ENCODE measurements at regions not wholly inside any gene's neighbourhood (a gene's known extent, or its start where the extent isn't known, plus 50 kb on each side); places are given as distances from the start of the nearest gene placed in this dataset.

GRCh38 chr13:66040506-66040905 is 1189.6 kb downstream of the PCDH9 start:
- POLR2A ChIA-PET = no interaction called here
- CTCF ChIA-PET = no interaction called here
- TF ChIP-seq CTCF (IDR thresholded peaks at IDR 0.05; ENCODE audit: insufficient read depth, low read length, missing control alignments) = no peak
- H3K4me3 ChIP-seq (ENCODE audit: low read depth, low read length) = no peak overlapping the region
- no peak for DNase-seq (ENCODE audit: low read depth, low spot score)

- TF ChIP-seq CTCF (IDR thresholded peaks at IDR 0.05; ENCODE audit: insufficient read depth, low read length, missing control alignments) = no peak
- ChIA-PET CTCF (no interaction called here), POLR2A (no interaction called here)
- no peak overlapping the region for H3K4me3 ChIP-seq (ENCODE audit: low read depth, low read length)
- no peak for DNase-seq (ENCODE audit: low read depth, low spot score)
Observed at GRCh38 chr13:66037096-66037495, 1193.0 kb downstream of the PCDH9 start.

- ChIA-PET CTCF (no interaction called here), POLR2A (no interaction called here)
- TF ChIP-seq CTCF (IDR thresholded peaks at IDR 0.05; ENCODE audit: insufficient read depth, low read length, missing control alignments) = no peak
- H3K4me3 ChIP-seq (ENCODE audit: low read depth, low read length) = no peak overlapping the region
- DNase-seq (ENCODE audit: low read depth, low spot score) = no peak
Observed at GRCh38 chr13:66036636-66037035, 1193.5 kb downstream of the PCDH9 start.

- POLR2A ChIA-PET = no interaction called here
- CTCF ChIA-PET = no interaction called here
- H3K4me3 ChIP-seq (ENCODE audit: low read depth, low read length) = no peak overlapping the region
- DNase-seq (ENCODE audit: low read depth, low spot score) = no peak
- TF ChIP-seq CTCF (IDR thresholded peaks at IDR 0.05; ENCODE audit: insufficient read depth, low read length, missing control alignments) = no peak
Observed at GRCh38 chr13:66036024-66036614, 1194.0 kb downstream of the PCDH9 start.

GRCh38 chr13:66033924-66034323 is 1196.2 kb downstream of the PCDH9 start:
- no peak for DNase-seq (ENCODE audit: low read depth, low spot score)
- POLR2A ChIA-PET = no interaction called here
- CTCF ChIA-PET = no interaction called here
- TF ChIP-seq CTCF (IDR thresholded peaks at IDR 0.05; ENCODE audit: insufficient read depth, low read length, missing control alignments) = no peak
- no peak overlapping the region for H3K4me3 ChIP-seq (ENCODE audit: low read depth, low read length)

- no peak for DNase-seq (ENCODE audit: low read depth, low spot score)
- H3K4me3 ChIP-seq (ENCODE audit: low read depth, low read length) = no peak overlapping the region
- CTCF ChIA-PET = no interaction called here
- POLR2A ChIA-PET = no interaction called here
- TF ChIP-seq CTCF (IDR thresholded peaks at IDR 0.05; ENCODE audit: insufficient read depth, low read length, missing control alignments) = no peak
Observed at GRCh38 chr13:66021846-66022245, 1208.3 kb downstream of the PCDH9 start.
